Peyer's patch (tissue), 4 donors: ENCODE measurements at regions not wholly inside any gene's neighbourhood (a gene's known extent, or its start where the extent isn't known, plus 50 kb on each side); places are given as distances from the start of the nearest gene placed in this dataset.

Source experiments
- DNase-seq, 3 donors: peaks; one replicate each; pipeline ENCODE4 v3.0.0-alpha.2; 2017 to 2019
- H3K27ac ChIP-seq, 4 donors: fragments of 200-600 bp; sonication (generic); one replicate each; pipeline ENCODE4 v1.5.1; 2016 to 2019
- H3K27me3 ChIP-seq, 2 donors: fragments of 200-600 bp; sonication (generic); one replicate each; pipeline ENCODE4 v1.5.1; 2019
- H3K36me3 ChIP-seq, 3 donors: fragments of 200-600 bp; sonication (generic); one replicate each; pipeline ENCODE4 v1.5.1; 2016 to 2019
- H3K4me1 ChIP-seq, 4 donors: fragments of 200-600 bp; sonication (generic); one replicate each; pipeline ENCODE4 v1.5.1; 2016 to 2019
- H3K4me3 ChIP-seq, 4 donors: fragments of 200-600 bp; sonication (generic); 1 replicate in 3 of 4; 2 replicates in 1 of 4; pipeline ENCODE4 v1.5.1; 2016 to 2019; ENCODE audit warnings: mild to moderate bottlenecking in 1 of 4
- H3K9me3 ChIP-seq, 4 donors: fragments of 200-600 bp; sonication (generic); one replicate each; pipeline ENCODE4 v1.5.1; 2016 to 2019; ENCODE audit warnings: mild to moderate bottlenecking in 1 of 4
- CTCF ChIP-seq, 6 experiments: fragments of 450-650 bp in 4 of 6; fragments of 200-600 bp in 2 of 6; sonication (generic) in 1 of 6; IDR thresholded peaks; one replicate each; pipeline ENCODE4 v1.5.1; 2017 to 2019; ENCODE audit warnings: antibody characterized with exemption in 6 of 6, mild to moderate bottlenecking in 3 of 6, moderate library complexity in 1 of 6
- POLR2A ChIP-seq, 2 donors: fragments of 450-650 bp; IDR thresholded peaks; one replicate each; pipeline ENCODE4 v1.5.1; 2017; ENCODE audit warnings: antibody characterized with exemption in 2 of 2, mild to moderate bottlenecking in 2 of 2, moderate library complexity in 2 of 2

- Histone ChIP-seq H3K9me3 (no peaks in the 10 kb centered on the region), H3K27me3 (no peaks in the 10 kb centered on the region), H3K36me3 (no peaks in the 10 kb centered on the region), H3K4me1 (no peaks in the 10 kb centered on the region), H3K4me3 (no peak overlapping the region), H3K27ac (no peak overlapping the region)
- no peak for DNase-seq
- TF ChIP-seq CTCF (IDR thresholded peaks at IDR 0.05) = no peak
- TF ChIP-seq POLR2A (IDR thresholded peaks at IDR 0.05) = no peak
These were observed 156.8 kb upstream of the ADAMTS9 start for GRCh38 chr3:64844558-64844957.

GRCh38 chr3:64837986-64838735 is 150.4 kb upstream of the ADAMTS9 start:
- Histone ChIP-seq H3K9me3 (no peaks in the 10 kb centered on the region), H3K4me1 (no peaks in the 10 kb centered on the region), H3K36me3 (no peaks in the 10 kb centered on the region), H3K27ac (no peak overlapping the region), H3K4me3 (no peak overlapping the region), H3K27me3 (no peaks in the 10 kb centered on the region)
- TF ChIP-seq CTCF (IDR thresholded peaks at IDR 0.05) (no peak), POLR2A (IDR thresholded peaks at IDR 0.05) (no peak)
- no peak for DNase-seq

GRCh38 chr3:64837126-64837738 is 149.4 kb upstream of the ADAMTS9 start:
- Histone ChIP-seq H3K27me3 (no peaks in the 10 kb centered on the region), H3K4me3 (no peak overlapping the region), H3K27ac (no peak overlapping the region), H3K36me3 (no peaks in the 10 kb centered on the region), H3K4me1 (no peaks in the 10 kb centered on the region), H3K9me3 (no peaks in the 10 kb centered on the region)
- no peak for DNase-seq
- TF ChIP-seq POLR2A (IDR thresholded peaks at IDR 0.05) = no peak
- no peak for TF ChIP-seq CTCF (IDR thresholded peaks at IDR 0.05)

- no peaks in the 10 kb centered on the region for H3K4me1 ChIP-seq
- TF ChIP-seq CTCF (IDR thresholded peaks at IDR 0.05) = no peak
- no peak for TF ChIP-seq POLR2A (IDR thresholded peaks at IDR 0.05)
- H3K27ac ChIP-seq = no peak overlapping the region
- no peaks in the 10 kb centered on the region for H3K27me3 ChIP-seq
- no peaks in the 10 kb centered on the region for H3K9me3 ChIP-seq
- no peak overlapping the region for H3K4me3 ChIP-seq
- no peaks in the 10 kb centered on the region for H3K36me3 ChIP-seq
- no peak for DNase-seq
These were observed 148.3 kb upstream of the ADAMTS9 start for GRCh38 chr3:64836097-64836496.

- TF ChIP-seq POLR2A (IDR thresholded peaks at IDR 0.05) (no peak), CTCF (IDR thresholded peaks at IDR 0.05) (no peak)
- no peaks in the 10 kb centered on the region for H3K27me3 ChIP-seq
- H3K9me3 ChIP-seq = no peaks in the 10 kb centered on the region
These were observed 144.3 kb upstream of the ADAMTS9 start for GRCh38 chr3:64832098-64832497.

More at GRCh38 chr3:64832098-64832497, 144.3 kb upstream of the ADAMTS9 start:
- DNase-seq = no peak
- Histone ChIP-seq H3K4me1 (no peaks in the 10 kb centered on the region), H3K36me3 (no peaks in the 10 kb centered on the region), H3K4me3 (no peak overlapping the region), H3K27ac (no peak overlapping the region)
